Right ventricle myocardium inferior (tissue), 1 donor: ENCODE measurements at regions not wholly inside any gene's neighbourhood (a gene's known extent, or its start where the extent isn't known, plus 50 kb on each side); places are given as distances from the start of the nearest gene placed in this dataset.

ENCODE experiments used
- ATAC-seq: fragments of 200-7000 bp; cut with Tn5 transposase; one replicate; pipeline ENCODE4 v1.9.1; 2020; ENCODE audit warnings: mild to moderate bottlenecking, moderate library complexity
- DNase-seq: peaks from one replicate; pipeline ENCODE4 v3.0.0; 2021; ENCODE audit errors: missing footprints
- intact Hi-C: fragments of 100-400 bp; cut with DNase I; formaldehyde crosslinking; loops from one replicate; pipeline ENCODE4 v1.11.0; 2022
- donor health status: DM: no; HTN: yes; CAD: no; lungs with severe emphysema.

DNA sequence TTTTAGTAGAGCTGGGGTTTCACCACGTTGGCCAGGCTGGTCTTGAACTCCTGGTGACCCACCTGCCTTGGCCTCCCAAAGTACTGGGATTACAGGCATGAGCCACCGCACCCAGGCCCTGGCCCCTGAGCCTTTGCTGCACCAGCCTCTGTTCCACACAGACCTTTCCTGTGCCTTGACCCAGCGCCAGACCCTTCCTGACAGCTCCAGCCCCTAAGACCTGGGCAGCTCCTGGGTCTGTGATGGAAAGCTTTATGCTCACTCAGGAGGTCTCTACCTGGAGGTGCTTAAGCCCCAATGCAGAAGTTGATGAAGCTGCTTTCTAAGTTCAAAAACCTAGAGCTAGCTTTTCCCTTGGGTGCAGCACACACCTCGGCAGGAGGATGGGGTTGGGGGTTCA, 58.8 kb upstream of the NEK6 start:
- no peak for ATAC-seq
- no peak for DNase-seq
- intact Hi-C loops = no loop called here

DNA sequence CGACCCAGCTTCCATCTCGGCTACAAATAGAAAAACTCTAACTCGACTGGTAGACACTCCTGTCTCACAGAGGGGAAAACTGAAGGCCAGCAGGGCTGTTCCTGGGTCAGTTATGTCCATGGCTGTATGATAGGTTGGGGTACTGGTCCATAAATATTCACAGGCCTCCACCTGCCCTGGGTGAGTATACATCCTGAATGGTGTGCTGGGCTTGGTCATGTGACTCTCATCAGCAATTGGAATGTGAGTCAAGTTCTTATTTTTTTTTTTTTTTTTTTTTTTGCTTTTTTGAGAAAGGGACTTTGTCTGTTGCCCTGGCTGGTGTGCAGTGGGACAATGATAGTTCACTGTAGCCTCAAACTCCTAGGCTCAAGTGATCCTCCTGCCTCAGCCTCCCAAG, 58.3 kb upstream of the NEK6 start:
- ATAC-seq (no peak), DNase-seq (no peak)
- intact Hi-C loops = no loop called here

DNA sequence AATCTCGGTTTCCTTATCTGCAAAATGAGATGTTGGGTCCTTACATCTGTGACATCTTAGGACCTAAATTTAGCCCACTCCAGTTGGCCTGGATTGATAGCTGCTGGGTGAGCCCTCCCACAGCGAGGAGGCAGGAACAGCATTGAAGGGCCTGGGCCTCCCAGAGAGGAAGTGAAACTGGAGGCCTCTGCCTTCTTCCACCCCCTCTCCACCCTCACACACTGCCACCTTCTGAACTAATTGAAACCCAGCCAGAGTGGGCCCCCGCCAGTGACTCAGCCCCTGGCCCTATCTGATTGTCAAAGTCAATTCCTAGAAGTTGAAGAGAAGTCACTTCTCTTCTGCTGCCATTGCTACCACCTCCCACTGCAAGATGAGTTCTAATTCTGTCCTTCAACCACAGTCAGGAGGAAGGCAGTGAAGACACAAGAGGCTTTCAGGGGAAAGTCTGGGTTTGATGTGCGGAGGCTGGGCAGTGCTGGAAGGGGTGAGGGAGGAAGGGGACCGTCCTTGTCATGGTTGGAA, 55.2 kb upstream of the NEK6 start:
- peak; percentile 81 for ATAC-seq
- DNase-seq = peak; percentile 84
- intact Hi-C loops = no loop called here

DNA sequence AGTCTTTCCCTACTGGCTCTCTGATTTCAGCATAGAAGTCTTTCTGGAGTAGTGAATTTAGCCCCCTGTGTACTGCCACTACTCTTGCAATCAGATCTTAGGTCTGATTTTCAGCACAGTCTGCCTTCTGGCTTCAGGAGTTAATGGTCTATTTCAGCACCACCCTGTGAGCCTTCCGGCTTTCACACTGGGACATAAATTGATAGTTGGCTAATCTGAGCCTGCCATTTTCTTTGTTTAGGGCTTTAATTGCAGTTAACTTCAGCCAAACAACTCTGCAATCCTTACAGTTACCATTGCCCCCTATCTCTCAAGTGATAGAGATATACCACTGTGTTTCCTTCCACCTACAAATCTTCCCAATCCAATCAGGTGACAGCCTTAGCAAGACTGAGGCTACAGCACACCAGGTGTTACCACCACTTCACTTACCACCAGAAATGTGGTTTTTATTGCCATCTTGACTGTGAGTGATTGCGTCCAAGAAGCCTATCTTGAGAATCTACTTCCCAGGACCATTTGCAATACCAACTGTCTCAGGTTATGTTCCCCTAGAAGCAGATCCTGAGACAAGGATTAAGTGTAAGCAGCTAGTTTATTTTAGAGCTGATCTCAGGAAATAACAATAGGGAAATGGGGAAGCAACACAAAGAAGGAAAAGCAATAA, 51.9 kb upstream of the NEK6 start:
- intact Hi-C loops = no loop called here
- ATAC-seq (no peak), DNase-seq (no peak)

DNA sequence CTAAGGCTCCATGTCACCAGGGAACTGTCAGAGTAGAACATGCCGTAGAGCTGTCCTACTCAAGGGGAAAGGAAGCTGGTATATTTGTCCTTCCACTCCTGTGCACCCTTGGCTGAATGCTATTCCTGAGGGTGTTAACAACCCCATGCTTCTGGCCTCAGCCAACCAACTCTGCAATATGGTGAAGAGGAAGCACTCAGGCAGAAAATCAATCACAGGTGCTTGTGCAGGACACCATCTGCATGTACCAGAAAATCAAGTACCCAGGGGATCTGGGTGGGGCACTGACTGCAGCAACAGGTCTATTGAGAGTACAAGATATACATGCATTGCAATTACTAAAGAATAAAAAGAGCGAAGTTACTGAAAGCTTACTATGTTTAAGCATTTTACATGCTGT, 51.4 kb upstream of the NEK6 start:
- ATAC-seq = no peak
- intact Hi-C loops = no loop called here
- no peak for DNase-seq
